B cell (primary cell): ENCODE measurements at regions not wholly inside any gene's neighbourhood (a gene's known extent, or its start where the extent isn't known, plus 50 kb on each side); places are given as distances from the start of the nearest gene placed in this dataset.

ENCODE experiments used
- ATAC-seq: fragments of 200-7000 bp; cut with Tn5 transposase; one replicate; pipeline ENCODE4 v1.10.0; 2021; ENCODE audit warnings: low read depth, mild to moderate bottlenecking, moderate number of reproducible peaks, moderate library complexity
- CTCF ChIA-PET: fragments of 350-600 bp; sonication (Branson Sonifier 250); formaldehyde crosslinking; loops from one replicate; lab custom pipeline; 2021; ENCODE audit warnings: antibody characterized with exemption, inconsistent platforms; lab: Charles Lee
- POLR2A ChIA-PET: fragments of 350-600 bp; sonication (Branson Sonifier 250); formaldehyde crosslinking; loops from one replicate; lab custom pipeline; 2021; ENCODE audit warnings: antibody characterized with exemption; lab: Charles Lee
- DNase-seq: peaks from one replicate; pipeline ENCODE4 v3.0.0; 2013
- H2AFZ ChIP-seq: 2 replicates; pipeline ENCODE4 v1.6.1; 2012; ENCODE audit warnings: mild to moderate bottlenecking, low read depth, low read length; ENCODE audit not compliant: insufficient read depth, poor library complexity, severe bottlenecking
- H3K27ac ChIP-seq, 2 donors: 1 replicate in 1 of 2; 2 replicates in 1 of 2; pipeline ENCODE4 v1.5.1; 2012 to 2013; ENCODE audit warnings: low read length in 2 of 2, mild to moderate bottlenecking in 2 of 2, moderate library complexity in 1 of 2
- H3K27me3 ChIP-seq, 4 experiments: fragments of 200-600 bp in 1 of 4; sonication (generic) in 1 of 4; replicated peaks in 1 of 4; 1 replicate in 2 of 4; 2 replicates in 2 of 4; pipeline versions ENCODE4 v1.6.1 to v1.7.0; 2013 to 2016; ENCODE audit warnings: low read length in 3 of 4, mild to moderate bottlenecking in 2 of 4, mixed read lengths in 1 of 4, moderate library complexity in 1 of 4; ENCODE audit not compliant: insufficient read depth in 4 of 4, control insufficient read depth in 3 of 4; ENCODE audit errors: control extremely low read depth in 1 of 4
- H3K36me3 ChIP-seq, 2 experiments: replicated peaks in 1 of 2; 1 replicate in 1 of 2; 2 replicates in 1 of 2; pipeline versions ENCODE4 v1.6.1 to v1.7.1; 2013; ENCODE audit warnings: low read length in 1 of 2; ENCODE audit not compliant: insufficient read depth in 2 of 2, control insufficient read depth in 1 of 2; ENCODE audit errors: control extremely low read depth in 1 of 2, extremely low read depth in 1 of 2
- H3K4me1 ChIP-seq, 2 donors: fragments of 200-600 bp in 1 of 2; sonication (generic) in 1 of 2; 1 replicate in 1 of 2; 2 replicates in 1 of 2; pipeline versions ENCODE4 v1.5.1 to v1.6.1; 2013 to 2017; ENCODE audit warnings: low read length in 2 of 2; ENCODE audit not compliant: control insufficient read depth in 2 of 2, insufficient read depth in 2 of 2
- H3K4me2 ChIP-seq: replicated peaks from 2 replicates; pipeline ENCODE3; 2012; ENCODE audit warnings: mild to moderate bottlenecking, low read depth, low read length; ENCODE audit not compliant: poor library complexity, severe bottlenecking
- H3K4me3 ChIP-seq, 5 experiments: fragments of 200-600 bp in 1 of 5; sonication (generic) in 1 of 5; 1 replicate in 3 of 5; 2 replicates in 2 of 5; pipeline versions ENCODE4 v1.5.1 to v1.7.0; 2011 to 2016; ENCODE audit warnings: low read length in 4 of 5, mild to moderate bottlenecking in 4 of 5, low read depth in 2 of 5, control low read depth in 1 of 5, moderate library complexity in 1 of 5; ENCODE audit not compliant: insufficient read depth in 1 of 5; ENCODE audit errors: control extremely low read depth in 1 of 5, extremely low read depth in 1 of 5
- H3K79me2 ChIP-seq: fragments of 200-600 bp; sonication (generic); one replicate; pipeline ENCODE4 v1.6.0; 2016; ENCODE audit warnings: low read length; ENCODE audit not compliant: control insufficient read depth, insufficient read depth
- H3K9ac ChIP-seq: fragments of 200-600 bp; sonication (generic); 2 replicates; pipeline ENCODE4 v1.6.1; 2017; ENCODE audit warnings: mild to moderate bottlenecking, low read length, moderate library complexity
- H3K9me3 ChIP-seq, 3 donors: one replicate each; pipeline versions ENCODE4 v1.6.1 to v1.7.1; 2013; ENCODE audit warnings: low read length in 2 of 3; ENCODE audit not compliant: control insufficient read depth in 2 of 3, insufficient read depth in 1 of 3; ENCODE audit errors: control extremely low read depth in 1 of 3
- H4K20me1 ChIP-seq: 2 replicates; pipeline ENCODE4 v1.6.0; 2012; ENCODE audit warnings: mild to moderate bottlenecking, low read length; ENCODE audit not compliant: insufficient read depth, control insufficient read depth, poor library complexity, severe bottlenecking
- H3K27ac Mint-ChIP-seq: one replicate; pipeline ENCODE4 v1.8.0; 2021; ENCODE audit warnings: mixed read lengths
- H3K27me3 Mint-ChIP-seq: one replicate; pipeline ENCODE4 v1.8.0; 2021; ENCODE audit warnings: mixed read lengths
- H3K4me1 Mint-ChIP-seq: one replicate; pipeline ENCODE4 v1.8.0; 2021; ENCODE audit warnings: mixed read lengths
- H3K4me3 Mint-ChIP-seq: one replicate; pipeline ENCODE4 v1.8.0; 2021; ENCODE audit warnings: mixed read lengths
- H3K9me3 Mint-ChIP-seq: one replicate; pipeline ENCODE4 v1.8.0; 2022; ENCODE audit warnings: mixed read lengths; ENCODE audit not compliant: insufficient read depth
- EZH2 ChIP-seq: IDR thresholded peaks from 2 replicates; pipeline ENCODE4 v1.6.1; 2012; ENCODE audit warnings: borderline replicate concordance, low read depth, mild to moderate bottlenecking, moderate library complexity, low read length; ENCODE audit not compliant: insufficient read depth, poor library complexity, severe bottlenecking
- WGBS: methylation state at CpG from one replicate; pipeline ENCODE4 v1.1.5; 2013; ENCODE audit warnings: missing lambda C conversion rate; ENCODE audit not compliant: insufficient coverage; 5-methylcytosine and 5-hydroxymethylcytosine counted together
- intact Hi-C: fragments of 100-400 bp; cut with micrococcal nuclease; formaldehyde crosslinking; loops from one replicate; pipeline ENCODE4 v1.10.0; 2022
- TF ChIP-seq, protein P1 (sequence below): fragments of 200-600 bp; IDR thresholded peaks from one replicate; pipeline ENCODE4 v1.8.0; 2022; ENCODE audit warnings: antibody characterized with exemption, mild to moderate bottlenecking

DNA sequence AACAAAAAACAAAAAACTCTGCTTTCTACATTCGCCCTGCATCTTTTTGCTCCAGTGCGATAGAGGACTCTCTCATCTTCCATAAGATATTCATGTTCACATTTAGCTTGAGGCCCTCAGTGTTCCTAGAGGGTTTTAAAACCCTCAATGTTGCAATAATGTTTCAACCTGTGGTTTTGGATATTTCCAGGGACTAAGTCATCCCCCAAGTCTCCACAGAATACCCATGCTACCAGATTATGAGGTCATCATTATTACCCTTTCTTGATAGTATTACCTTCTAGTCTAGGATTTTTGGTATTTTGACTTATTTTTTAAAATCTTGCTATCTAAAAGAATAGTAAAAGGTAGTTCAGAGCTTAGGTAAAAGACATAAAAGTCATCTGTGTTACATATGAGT lies 480.5 kb upstream of the ID4 start:
- Mint-ChIP-seq H3K27me3 (no peaks in the 10 kb centered on the region), H3K9me3 (no peaks in the 10 kb centered on the region), H3K4me1 (no peaks in the 10 kb centered on the region), H3K4me3 (no peak overlapping the region), H3K27ac (no peak overlapping the region)
- TF ChIP-seq, protein P1, sequence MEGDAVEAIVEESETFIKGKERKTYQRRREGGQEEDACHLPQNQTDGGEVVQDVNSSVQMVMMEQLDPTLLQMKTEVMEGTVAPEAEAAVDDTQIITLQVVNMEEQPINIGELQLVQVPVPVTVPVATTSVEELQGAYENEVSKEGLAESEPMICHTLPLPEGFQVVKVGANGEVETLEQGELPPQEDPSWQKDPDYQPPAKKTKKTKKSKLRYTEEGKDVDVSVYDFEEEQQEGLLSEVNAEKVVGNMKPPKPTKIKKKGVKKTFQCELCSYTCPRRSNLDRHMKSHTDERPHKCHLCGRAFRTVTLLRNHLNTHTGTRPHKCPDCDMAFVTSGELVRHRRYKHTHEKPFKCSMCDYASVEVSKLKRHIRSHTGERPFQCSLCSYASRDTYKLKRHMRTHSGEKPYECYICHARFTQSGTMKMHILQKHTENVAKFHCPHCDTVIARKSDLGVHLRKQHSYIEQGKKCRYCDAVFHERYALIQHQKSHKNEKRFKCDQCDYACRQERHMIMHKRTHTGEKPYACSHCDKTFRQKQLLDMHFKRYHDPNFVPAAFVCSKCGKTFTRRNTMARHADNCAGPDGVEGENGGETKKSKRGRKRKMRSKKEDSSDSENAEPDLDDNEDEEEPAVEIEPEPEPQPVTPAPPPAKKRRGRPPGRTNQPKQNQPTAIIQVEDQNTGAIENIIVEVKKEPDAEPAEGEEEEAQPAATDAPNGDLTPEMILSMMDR, result no peak
- TF ChIP-seq EZH2, result no peak
- Histone ChIP-seq H3K79me2 (no peaks in the 10 kb centered on the region), H3K4me1 (no peaks in the 10 kb centered on the region), H3K9ac (no peak overlapping the region), H3K9me3 (no peaks in the 10 kb centered on the region), H3K4me2 (no peak overlapping the region), H3K4me3 (no peak overlapping the region), H3K27me3 (no peaks in the 10 kb centered on the region), H4K20me1 (no peaks in the 10 kb centered on the region), H3K27ac (no peak overlapping the region), H3K36me3 (no peaks in the 10 kb centered on the region), H2AFZ (no peak overlapping the region)
- ChIA-PET POLR2A (no interaction called here), CTCF (no interaction called here)
- intact Hi-C loops, result no loop called here
- DNase-seq (no peak), ATAC-seq (no peak)
- no CpG with 5 or more reads among the region's 2 CpGs for WGBS

DNA sequence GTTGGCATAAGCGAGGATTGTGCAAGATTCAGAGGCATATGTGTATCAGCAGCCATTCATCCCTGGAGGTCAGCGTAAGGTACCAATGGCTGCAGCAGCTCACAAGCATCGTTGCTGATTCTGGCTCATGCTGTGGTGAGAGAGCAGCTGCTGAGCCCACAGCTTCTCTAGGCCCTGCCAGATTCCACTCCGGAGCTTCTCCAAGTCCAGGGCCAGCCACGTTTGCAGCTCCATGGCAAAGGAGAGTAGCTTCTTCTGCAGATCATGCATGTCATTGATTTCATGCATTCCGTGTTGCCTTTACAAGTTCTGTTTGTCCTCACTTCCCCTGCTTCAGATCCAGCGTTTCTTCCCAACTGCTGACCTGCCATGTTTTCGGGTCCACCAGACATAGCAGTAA lies 474.8 kb upstream of the ID4 start:
- H3K9me3 ChIP-seq, result peaks cover 0 to 3% (median 0%) of the 10 kb centered on the region in 3 donors
- intact Hi-C loops, result no loop called here
- ChIA-PET CTCF (no interaction called here), POLR2A (no interaction called here)
- no peak overlapping the region for H3K27ac Mint-ChIP-seq
- TF ChIP-seq, protein P1, result no peak
- no peak for TF ChIP-seq EZH2
- 70% methylated on average over 7 of the region's 8 CpGs for WGBS
- H3K4me3 ChIP-seq, result no peak overlapping the region
- H2AFZ ChIP-seq, result no peak overlapping the region
- H3K27ac ChIP-seq, result no peak overlapping the region
- no peaks in the 10 kb centered on the region for H3K4me1 ChIP-seq
- no peaks in the 10 kb centered on the region for H3K27me3 ChIP-seq
- no peaks in the 10 kb centered on the region for H3K4me1 Mint-ChIP-seq
- no peak overlapping the region for H3K4me2 ChIP-seq
- H3K36me3 ChIP-seq, result no peaks in the 10 kb centered on the region
- H3K4me3 Mint-ChIP-seq, result no peak overlapping the region
- no peaks in the 10 kb centered on the region for H4K20me1 ChIP-seq
- peaks cover 4% of the 10 kb centered on the region for H3K9me3 Mint-ChIP-seq
- ATAC-seq (no peak), DNase-seq (no peak)
- H3K79me2 ChIP-seq, result no peaks in the 10 kb centered on the region
- H3K9ac ChIP-seq, result no peak overlapping the region
- H3K27me3 Mint-ChIP-seq, result no peaks in the 10 kb centered on the region
